ENCODE measurements at regions not wholly inside any gene's neighbourhood (a gene's known extent, or its start where the extent isn't known, plus 50 kb on each side); places are given as distances from the start of the nearest gene placed in this dataset.

DNA sequence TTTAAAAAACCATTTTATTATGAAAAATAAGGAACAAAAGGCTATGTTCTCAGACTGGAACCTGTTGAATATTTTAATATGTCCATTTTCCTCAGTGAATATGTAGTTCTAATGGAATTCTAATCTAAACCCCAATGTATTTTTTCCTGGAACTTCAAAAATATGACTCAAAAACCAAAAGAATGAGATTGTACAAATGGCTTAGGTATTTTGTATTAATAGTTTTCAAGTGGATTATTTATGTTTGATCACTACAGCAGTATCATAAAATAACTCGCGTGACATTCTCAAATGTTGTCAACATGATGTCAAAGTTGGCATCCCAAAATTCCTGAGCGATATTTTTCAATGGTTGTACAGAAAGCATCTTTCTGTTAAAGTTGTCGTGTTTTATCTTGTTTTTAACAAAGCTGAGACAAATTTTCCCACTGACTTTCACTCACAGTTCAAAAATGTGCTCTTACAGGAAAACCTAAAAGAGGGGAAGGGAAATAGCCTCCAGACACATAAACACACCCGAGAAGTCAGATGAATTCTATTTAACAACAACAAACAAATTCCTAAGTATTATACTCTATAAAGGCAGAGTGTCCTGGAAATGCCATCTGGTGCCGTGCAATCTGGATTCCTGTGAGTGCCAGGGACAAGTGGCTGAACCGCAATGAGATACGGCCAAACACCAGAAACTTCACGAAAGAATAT, 68.1 kb upstream of the TAS2R1 start:
- no peak overlapping the region for H3K27ac Mint-ChIP-seq
- Histone ChIP-seq H3K27me3 (ENCODE audit: insufficient read depth, low read length) (no peaks in the 10 kb centered on the region), H3K14ac (ENCODE audit: insufficient read depth, low read length) (no peak overlapping the region), H3K18ac (ENCODE audit: insufficient read length, low read depth, low read length) (no peak overlapping the region), H2BK120ac (ENCODE audit: low read depth, low read length, poor library complexity, severe bottlenecking) (no peak overlapping the region), H4K5ac (ENCODE audit: insufficient read length, low read depth, low read length) (no peak overlapping the region), H2BK20ac (ENCODE audit: low read depth, low read length, poor library complexity, severe bottlenecking) (no peak overlapping the region), H3K56ac (ENCODE audit: insufficient read length, low read depth, low read length) (no peak overlapping the region), H3K9me3 (ENCODE audit: control insufficient read depth, low read depth, low read length) (no peaks in the 10 kb centered on the region), H4K20me1 (ENCODE audit: control insufficient read depth, insufficient read depth, insufficient read length) (no peaks in the 10 kb centered on the region), H4K8ac (replicated peaks; ENCODE audit: insufficient read length, low read depth, low read length) (no peak overlapping the region), H2AK5ac (ENCODE audit: insufficient read length, low read length) (no peak overlapping the region), H3K4ac (ENCODE audit: low read depth, low read length) (no peak overlapping the region), H2BK12ac (ENCODE audit: insufficient read length, low read depth, low read length) (no peak overlapping the region), H2BK5ac (ENCODE audit: insufficient read length, low read length) (no peak overlapping the region), H3K4me1 (ENCODE audit: insufficient read depth, low read length) (no peaks in the 10 kb centered on the region), H3K23me2 (ENCODE audit: insufficient read length, low read depth, low read length, poor library complexity, severe bottlenecking) (no peaks in the 10 kb centered on the region), H3T11ph (ENCODE audit: low read length) (no peak overlapping the region), H3K23ac (ENCODE audit: insufficient read length, low read depth, low read length) (no peak overlapping the region), H3K9ac (ENCODE audit: extremely low read depth, insufficient read length, low read length) (no peak overlapping the region), H3K79me2 (ENCODE audit: insufficient read depth, low read length) (no peaks in the 10 kb centered on the region), H3K4me2 (ENCODE audit: insufficient read depth, insufficient read length, low read length) (no peak overlapping the region), H3K79me1 (ENCODE audit: insufficient read depth, low read depth, low read length, poor library complexity, severe bottlenecking) (no peaks in the 10 kb centered on the region), H2BK15ac (ENCODE audit: low read depth, low read length) (no peak overlapping the region), H4K91ac (ENCODE audit: insufficient read length, low read depth, low read length) (no peak overlapping the region), H3K27ac (ENCODE audit: insufficient read length, low read depth, low read length) (no peak overlapping the region), H2AFZ (ENCODE audit: low read length) (no peak overlapping the region)
- no peak for DNase-seq
- no peaks in the 10 kb centered on the region for H3K9me3 Mint-ChIP-seq
- H3K27me3 Mint-ChIP-seq (ENCODE audit: low read depth), result no peaks in the 10 kb centered on the region; the same call in 1 of the 2 replicates
- no CpG with 5 or more reads among the region's 9 CpGs for WGBS (ENCODE audit: extremely low coverage, insufficient read length, low lambda C conversion rate)
- no peak overlapping the region for H3K4me3 Mint-ChIP-seq
- TF ChIP-seq, protein P1, sequence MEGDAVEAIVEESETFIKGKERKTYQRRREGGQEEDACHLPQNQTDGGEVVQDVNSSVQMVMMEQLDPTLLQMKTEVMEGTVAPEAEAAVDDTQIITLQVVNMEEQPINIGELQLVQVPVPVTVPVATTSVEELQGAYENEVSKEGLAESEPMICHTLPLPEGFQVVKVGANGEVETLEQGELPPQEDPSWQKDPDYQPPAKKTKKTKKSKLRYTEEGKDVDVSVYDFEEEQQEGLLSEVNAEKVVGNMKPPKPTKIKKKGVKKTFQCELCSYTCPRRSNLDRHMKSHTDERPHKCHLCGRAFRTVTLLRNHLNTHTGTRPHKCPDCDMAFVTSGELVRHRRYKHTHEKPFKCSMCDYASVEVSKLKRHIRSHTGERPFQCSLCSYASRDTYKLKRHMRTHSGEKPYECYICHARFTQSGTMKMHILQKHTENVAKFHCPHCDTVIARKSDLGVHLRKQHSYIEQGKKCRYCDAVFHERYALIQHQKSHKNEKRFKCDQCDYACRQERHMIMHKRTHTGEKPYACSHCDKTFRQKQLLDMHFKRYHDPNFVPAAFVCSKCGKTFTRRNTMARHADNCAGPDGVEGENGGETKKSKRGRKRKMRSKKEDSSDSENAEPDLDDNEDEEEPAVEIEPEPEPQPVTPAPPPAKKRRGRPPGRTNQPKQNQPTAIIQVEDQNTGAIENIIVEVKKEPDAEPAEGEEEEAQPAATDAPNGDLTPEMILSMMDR (conservative IDR thresholded peaks at IDR 0.05), result no peak
- H3K36me3 Mint-ChIP-seq (ENCODE audit: insufficient read depth in 1 of 3, low read depth in 3 of 3), result no peaks in the 10 kb centered on the region
- peaks cover 0 to 4% of the 10 kb centered on the region in 2 experiments; a peak in 1 of 4 replicates for H3K4me1 Mint-ChIP-seq
